HG03469 (cell line): ENCODE measurements at regions not wholly inside any gene's neighbourhood (a gene's known extent, or its start where the extent isn't known, plus 50 kb on each side); places are given as distances from the start of the nearest gene placed in this dataset.

Source experiments
- ATAC-seq: cut with Tn5 transposase; IDR thresholded peaks from one replicate; pipeline ENCODE4 v1.9.1; 2021; ENCODE audit warnings: mild to moderate bottlenecking, moderate library complexity, moderate number of reproducible peaks; ENCODE audit not compliant: unreplicated experiment

GRCh38 chr18:73742957-73743356 lies 404.7 kb downstream of the FBXO15 start:
- no peak for ATAC-seq

GRCh38 chr18:73741946-73742345 lies 405.7 kb downstream of the FBXO15 start:
- no peak for ATAC-seq

GRCh38 chr18:73739098-73739497 lies 408.5 kb downstream of the FBXO15 start:
- ATAC-seq = no peak

GRCh38 chr18:73737990-73738389 lies 409.6 kb downstream of the FBXO15 start:
- no peak for ATAC-seq

GRCh38 chr18:73735836-73736235 lies 411.8 kb downstream of the FBXO15 start:
- ATAC-seq = no peak

- ATAC-seq = no peak
These were observed 413.8 kb downstream of the FBXO15 start for GRCh38 chr18:73733806-73734314.

- ATAC-seq = no peak
These were observed 414.3 kb downstream of the FBXO15 start for GRCh38 chr18:73733376-73733775.

- no peak for ATAC-seq
These were observed 419.0 kb downstream of the FBXO15 start for GRCh38 chr18:73728657-73729056.

GRCh38 chr18:73724958-73725357 lies 422.7 kb downstream of the FBXO15 start:
- ATAC-seq = no peak

GRCh38 chr18:73719611-73720010 lies 428.0 kb downstream of the FBXO15 start:
- no peak for ATAC-seq

GRCh38 chr18:73717570-73717969 lies 430.1 kb downstream of the FBXO15 start:
- ATAC-seq = no peak

GRCh38 chr18:73715210-73715670 lies 432.4 kb downstream of the FBXO15 start:
- no peak for ATAC-seq

- no peak for ATAC-seq
These were observed 433.2 kb downstream of the FBXO15 start for GRCh38 chr18:73714466-73714865.

- no peak for ATAC-seq
These were observed 436.4 kb downstream of the FBXO15 start for GRCh38 chr18:73711256-73711655.

- no peak for ATAC-seq
These were observed 439.0 kb downstream of the FBXO15 start for GRCh38 chr18:73708591-73708990.

GRCh38 chr18:73707035-73707434 lies 440.6 kb downstream of the FBXO15 start:
- ATAC-seq = no peak

GRCh38 chr18:73697353-73697752 lies 450.3 kb downstream of the FBXO15 start:
- no peak for ATAC-seq

- ATAC-seq = no peak
These were observed 450.9 kb downstream of the FBXO15 start for GRCh38 chr18:73696698-73697097.

GRCh38 chr18:73696171-73696570 lies 451.5 kb downstream of the FBXO15 start:
- ATAC-seq = no peak

GRCh38 chr18:73693091-73693490 lies 454.5 kb downstream of the FBXO15 start:
- ATAC-seq = no peak

- ATAC-seq = no peak
These were observed 456.0 kb downstream of the FBXO15 start for GRCh38 chr18:73691624-73692023.

- ATAC-seq = no peak
These were observed 456.5 kb downstream of the FBXO15 start for GRCh38 chr18:73691118-73691517.

GRCh38 chr18:73690222-73690621 lies 457.4 kb downstream of the FBXO15 start:
- no peak for ATAC-seq
